ENCODE measurements at regions not wholly inside any gene's neighbourhood (a gene's known extent, or its start where the extent isn't known, plus 50 kb on each side); places are given as distances from the start of the nearest gene placed in this dataset.

DNA sequence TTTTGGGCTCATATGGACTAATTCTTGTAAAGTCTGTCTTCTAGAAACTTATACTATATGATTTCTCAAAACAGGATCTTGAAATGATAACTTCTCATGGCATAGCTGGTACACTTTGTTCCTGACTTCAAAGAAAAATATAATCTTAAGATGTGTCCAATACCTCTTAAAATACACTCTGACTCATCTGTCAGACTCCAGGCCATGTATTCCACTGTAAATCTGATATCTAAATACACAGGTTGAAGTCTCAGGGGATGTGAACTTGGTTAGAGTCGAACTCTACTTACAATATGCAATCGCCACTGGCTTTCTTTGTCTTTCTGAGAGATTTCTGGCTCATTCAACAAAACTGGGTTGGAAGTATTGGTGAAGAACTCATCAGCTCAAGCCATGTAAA lies 99.8 kb downstream of the LACC1 start:
- DNase-seq (ENCODE audit: low read depth) = no peak
- TF ChIP-seq, protein P1, sequence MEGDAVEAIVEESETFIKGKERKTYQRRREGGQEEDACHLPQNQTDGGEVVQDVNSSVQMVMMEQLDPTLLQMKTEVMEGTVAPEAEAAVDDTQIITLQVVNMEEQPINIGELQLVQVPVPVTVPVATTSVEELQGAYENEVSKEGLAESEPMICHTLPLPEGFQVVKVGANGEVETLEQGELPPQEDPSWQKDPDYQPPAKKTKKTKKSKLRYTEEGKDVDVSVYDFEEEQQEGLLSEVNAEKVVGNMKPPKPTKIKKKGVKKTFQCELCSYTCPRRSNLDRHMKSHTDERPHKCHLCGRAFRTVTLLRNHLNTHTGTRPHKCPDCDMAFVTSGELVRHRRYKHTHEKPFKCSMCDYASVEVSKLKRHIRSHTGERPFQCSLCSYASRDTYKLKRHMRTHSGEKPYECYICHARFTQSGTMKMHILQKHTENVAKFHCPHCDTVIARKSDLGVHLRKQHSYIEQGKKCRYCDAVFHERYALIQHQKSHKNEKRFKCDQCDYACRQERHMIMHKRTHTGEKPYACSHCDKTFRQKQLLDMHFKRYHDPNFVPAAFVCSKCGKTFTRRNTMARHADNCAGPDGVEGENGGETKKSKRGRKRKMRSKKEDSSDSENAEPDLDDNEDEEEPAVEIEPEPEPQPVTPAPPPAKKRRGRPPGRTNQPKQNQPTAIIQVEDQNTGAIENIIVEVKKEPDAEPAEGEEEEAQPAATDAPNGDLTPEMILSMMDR (IDR thresholded peaks at IDR 0.05; ENCODE audit: low read length, missing control alignments) = no peak
- no peak overlapping the region for H3K4me3 ChIP-seq (replicated peaks; ENCODE audit: low read depth, low read length)

DNA sequence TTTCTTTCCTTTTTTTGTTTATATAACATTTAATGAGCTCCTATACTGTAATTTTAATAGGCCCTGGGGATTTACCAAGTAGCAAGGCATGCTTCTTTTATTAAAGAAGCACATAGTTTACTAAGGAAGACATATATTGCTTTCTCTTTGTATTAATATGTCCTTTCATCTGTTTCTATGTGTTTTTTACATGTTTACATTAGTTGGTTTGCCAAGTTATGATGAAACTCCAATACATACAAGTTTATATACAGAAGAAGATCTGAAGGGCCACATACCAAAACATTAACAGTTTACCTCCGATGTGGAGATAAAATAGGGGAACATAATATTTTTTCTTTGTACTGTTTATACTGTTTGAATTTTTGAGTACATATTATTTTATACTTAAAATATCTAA lies 100.9 kb downstream of the LACC1 start:
- TF ChIP-seq, protein P1 (IDR thresholded peaks at IDR 0.05; ENCODE audit: low read length, missing control alignments) = no peak
- no peak for DNase-seq (ENCODE audit: low read depth)

DNA sequence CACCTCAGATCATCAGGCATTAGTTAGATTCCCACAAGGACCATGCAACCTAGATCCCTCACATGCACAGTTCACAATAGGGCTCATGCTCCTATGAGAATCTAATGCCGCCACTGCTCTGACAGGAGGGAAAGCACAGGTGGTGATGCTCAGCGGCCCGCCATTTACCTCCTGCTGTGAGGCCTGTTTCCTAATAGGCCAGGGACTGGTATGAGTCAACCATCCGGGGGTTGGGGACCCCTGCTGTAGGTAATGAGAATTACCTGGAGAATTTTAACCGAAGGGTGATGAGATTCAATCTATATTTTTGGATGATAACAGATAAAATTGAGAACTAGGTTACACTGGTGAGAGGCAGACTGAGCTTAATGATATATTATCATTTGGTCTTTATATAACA lies 101.4 kb downstream of the LACC1 start:
- DNase-seq (ENCODE audit: low read depth) = no peak
- H3K4me3 ChIP-seq (replicated peaks; ENCODE audit: low read depth, low read length) = no peak overlapping the region
- TF ChIP-seq, protein P1 (IDR thresholded peaks at IDR 0.05; ENCODE audit: low read length, missing control alignments) = no peak

More for the DNA sequence above, 100.9 kb downstream of the LACC1 start:
- H3K4me3 ChIP-seq (replicated peaks; ENCODE audit: low read depth, low read length) = no peak overlapping the region

DNA sequence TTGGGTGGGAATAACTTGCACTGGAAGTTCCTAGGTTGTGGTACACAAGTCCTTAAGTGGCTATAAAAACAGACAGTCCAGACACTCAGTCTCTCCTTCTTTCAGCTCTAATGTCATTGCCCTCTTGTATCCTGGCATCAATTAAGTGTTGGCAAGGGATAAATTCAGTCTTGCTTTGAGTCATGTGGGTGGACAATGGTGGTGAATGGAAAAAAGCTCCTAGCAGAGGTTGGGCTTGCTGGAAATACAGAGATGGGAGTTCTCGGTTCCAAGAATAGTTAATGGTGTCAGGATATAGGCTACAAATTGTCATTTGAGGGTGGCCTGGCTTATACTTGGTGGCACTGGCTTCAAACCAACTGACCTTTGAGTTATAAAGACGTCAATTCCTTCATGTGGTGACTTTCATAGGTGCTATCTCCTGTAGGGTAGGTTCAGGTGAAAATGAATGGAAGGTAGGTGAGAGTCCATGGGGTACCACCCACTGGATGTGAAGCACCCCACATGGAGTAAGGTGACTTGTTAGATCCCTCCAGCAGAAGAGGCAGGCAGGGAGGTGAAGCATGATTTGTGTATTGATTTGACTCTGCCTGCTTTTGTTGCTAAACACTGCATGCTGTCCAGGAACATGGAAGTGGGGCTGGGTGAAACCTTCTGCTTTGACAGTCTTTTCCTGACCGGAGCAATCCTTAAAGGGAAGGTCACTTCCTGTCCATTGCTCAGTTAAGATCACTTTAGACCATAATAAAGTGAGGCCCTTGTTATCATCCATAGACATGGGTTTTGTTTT lies 102.0 kb downstream of the LACC1 start:
- DNase-seq (ENCODE audit: low read depth) = no peak
- TF ChIP-seq, protein P1 (IDR thresholded peaks at IDR 0.05; ENCODE audit: low read length, missing control alignments) = no peak
- H3K4me3 ChIP-seq (replicated peaks; ENCODE audit: low read depth, low read length) = no peak overlapping the region

DNA sequence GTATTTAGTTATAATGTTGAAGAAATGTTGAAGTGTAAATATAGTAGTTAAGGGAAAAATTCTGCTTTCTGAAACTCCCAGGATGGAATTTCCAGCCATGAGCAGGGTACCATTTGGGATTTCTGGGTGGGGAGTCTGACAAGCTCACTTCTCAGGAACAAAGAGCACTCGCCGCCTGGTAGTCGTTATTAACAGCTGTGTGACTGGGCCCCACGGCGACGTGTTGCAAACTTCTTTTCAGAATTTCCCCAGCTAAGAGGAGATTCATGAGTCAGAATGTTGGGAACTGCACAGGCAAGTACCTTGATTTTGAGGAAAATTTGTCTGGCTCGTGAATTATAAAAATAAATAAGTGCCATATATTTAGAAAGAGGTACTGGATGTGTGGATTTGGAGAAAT lies 103.7 kb downstream of the LACC1 start:
- no peak overlapping the region for H3K4me3 ChIP-seq (replicated peaks; ENCODE audit: low read depth, low read length)
- TF ChIP-seq, protein P1 (IDR thresholded peaks at IDR 0.05; ENCODE audit: low read length, missing control alignments) = no peak
- no peak for DNase-seq (ENCODE audit: low read depth)

DNA sequence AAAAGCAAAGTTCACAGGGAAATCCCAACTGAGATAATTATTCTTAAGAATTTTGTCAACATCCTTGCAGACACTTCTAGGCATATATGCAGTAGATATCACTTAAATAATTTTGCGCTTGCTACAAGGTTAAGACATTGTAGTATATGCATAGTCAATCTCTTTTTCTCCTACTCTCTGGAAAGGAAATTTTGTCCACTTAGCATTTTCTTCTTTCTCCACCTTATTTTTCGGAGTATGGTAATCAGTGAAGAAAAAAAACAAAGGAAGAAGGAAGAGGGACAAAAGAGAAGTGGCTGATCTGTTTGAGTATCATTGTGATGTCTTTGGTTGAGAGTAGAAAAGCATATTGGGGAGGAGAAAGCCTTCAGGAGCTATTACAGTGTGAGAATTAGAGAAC lies 104.6 kb downstream of the LACC1 start:
- DNase-seq (ENCODE audit: low read depth) = no peak
- no peak overlapping the region for H3K4me3 ChIP-seq (replicated peaks; ENCODE audit: low read depth, low read length)
- TF ChIP-seq, protein P1 (IDR thresholded peaks at IDR 0.05; ENCODE audit: low read length, missing control alignments) = no peak
